HEK293T (cell line): ENCODE measurements at regions not wholly inside any gene's neighbourhood (a gene's known extent, or its start where the extent isn't known, plus 50 kb on each side); places are given as distances from the start of the nearest gene placed in this dataset.

Source experiments
- CTCF ChIA-PET: fragments of 350-600 bp; formaldehyde crosslinking; extraction: SDS; loops from one replicate; lab custom pipeline; 2021; ENCODE audit warnings: antibody characterized with exemption, inconsistent platforms; lab: Yijun Ruan, JAX
- POLR2A ChIA-PET: fragments of 350-600 bp; formaldehyde crosslinking; extraction: SDS; loops from one replicate; lab custom pipeline; 2020; ENCODE audit warnings: antibody characterized with exemption, inconsistent platforms; lab: Yijun Ruan, JAX
- DNase-seq: peaks from one replicate; pipeline ENCODE4 v3.0.0; 2012; ENCODE audit warnings: mixed read lengths; ENCODE audit errors: extremely low spot score
- ARNT ChIP-seq: fragments of 450-650 bp; IDR thresholded peaks from 2 replicates; pipeline ENCODE4 v1.6.1; 2017; ENCODE audit warnings: mild to moderate bottlenecking
- BHLHE40 ChIP-seq: fragments of 450-650 bp; IDR thresholded peaks from 2 replicates; pipeline ENCODE4 v1.6.1; 2016; ENCODE audit warnings: mild to moderate bottlenecking, moderate library complexity, borderline replicate concordance
- CTBP1 ChIP-seq: fragments of 450-650 bp; IDR thresholded peaks from 2 replicates; pipeline ENCODE4 v1.6.1; 2016; ENCODE audit warnings: borderline replicate concordance
- ELF4 ChIP-seq: fragments of 450-650 bp; IDR thresholded peaks from 2 replicates; pipeline ENCODE4 v1.6.1; 2017; ENCODE audit warnings: antibody characterized with exemption
- FOXA1 ChIP-seq: fragments of 450-650 bp; IDR thresholded peaks from 2 replicates; pipeline ENCODE4 v1.6.1; 2016; ENCODE audit warnings: mild to moderate bottlenecking
- FOXK2 ChIP-seq: fragments of 450-650 bp; IDR thresholded peaks from 2 replicates; pipeline ENCODE4 v1.6.1; 2016; ENCODE audit warnings: mild to moderate bottlenecking
- FOXM1 ChIP-seq: fragments of 450-650 bp; IDR thresholded peaks from 2 replicates; pipeline ENCODE4 v1.6.1; 2017; ENCODE audit warnings: mild to moderate bottlenecking, borderline replicate concordance
- HDGF ChIP-seq: fragments of 450-650 bp; IDR thresholded peaks from 2 replicates; pipeline ENCODE4 v1.6.1; 2017; ENCODE audit warnings: antibody characterized with exemption, borderline replicate concordance
- L3MBTL2 ChIP-seq: fragments of 450-650 bp; conservative IDR thresholded peaks from 2 replicates; pipeline ENCODE4 v1.6.1; 2016; ENCODE audit warnings: mild to moderate bottlenecking
- LEF1 ChIP-seq: fragments of 450-650 bp; IDR thresholded peaks from 2 replicates; pipeline ENCODE4 v1.6.1; 2017; ENCODE audit warnings: mild to moderate bottlenecking, borderline replicate concordance
- NFRKB ChIP-seq: fragments of 450-650 bp; IDR thresholded peaks from 2 replicates; pipeline ENCODE4 v1.6.1; 2016; ENCODE audit warnings: mild to moderate bottlenecking, moderate library complexity
- PKNOX1 ChIP-seq: fragments of 450-650 bp; IDR thresholded peaks from 2 replicates; pipeline ENCODE4 v1.6.1; 2016
- SP1 ChIP-seq: fragments of 450-650 bp; IDR thresholded peaks from 2 replicates; pipeline ENCODE4 v1.6.1; 2017
- SUZ12 ChIP-seq: fragments of 450-650 bp; IDR thresholded peaks from 2 replicates; pipeline ENCODE4 v1.6.1; 2016; ENCODE audit warnings: mild to moderate bottlenecking
- TARDBP ChIP-seq: fragments of 450-650 bp; IDR thresholded peaks from 2 replicates; pipeline ENCODE4 v1.6.1; 2016
- ZNF384 ChIP-seq: fragments of 450-650 bp; IDR thresholded peaks from 2 replicates; pipeline ENCODE4 v1.6.1; 2016

- POLR2A ChIA-PET: no interaction called here
- TF ChIP-seq LEF1 (no peak), TARDBP (no peak), FOXM1 (no peak), FOXA1 (no peak), FOXK2 (no peak), ARNT (no peak), ELF4 (no peak), ZNF384 (no peak), NFRKB (no peak), BHLHE40 (no peak), CTBP1 (no peak), HDGF (no peak), PKNOX1 (no peak), SP1 (no peak), SUZ12 (no peak), L3MBTL2 (no peak)
- CTCF ChIA-PET: interaction anchor here (0.6 kb wide), 1 partner anchor 1165 kb away, joined by 3 read pairs; no protein-coding TSS in a partner anchor
These were observed 704.2 kb upstream of the MBL2 start for GRCh38 chr10:53476650-53477312.

GRCh38 chr10:53469383-53469782, 696.8 kb upstream of the MBL2 start:
- no peak for TF ChIP-seq FOXK2
- TF ChIP-seq LEF1: no peak
- TF ChIP-seq SUZ12: no peak
- no peak for TF ChIP-seq SP1
- TF ChIP-seq ELF4: no peak
- no peak for TF ChIP-seq PKNOX1
- no peak for TF ChIP-seq ARNT
- no peak for TF ChIP-seq FOXA1
- TF ChIP-seq BHLHE40: no peak
- TF ChIP-seq ZNF384: no peak
- TF ChIP-seq NFRKB: no peak
- no peak for TF ChIP-seq L3MBTL2
- TF ChIP-seq HDGF: no peak
- no peak for TF ChIP-seq CTBP1
- TF ChIP-seq FOXM1: no peak
- TF ChIP-seq TARDBP: no peak
- DNase-seq: no peak
- POLR2A ChIA-PET: no interaction called here
- CTCF ChIA-PET: no interaction called here

More at GRCh38 chr10:53476650-53477312, 704.2 kb upstream of the MBL2 start:
- no peak for DNase-seq

GRCh38 chr10:53463539-53463938, 691.0 kb upstream of the MBL2 start:
- POLR2A ChIA-PET: no interaction called here
- no peak for DNase-seq
- TF ChIP-seq BHLHE40: no peak
- TF ChIP-seq ELF4: no peak
- TF ChIP-seq FOXM1: no peak
- CTCF ChIA-PET: no interaction called here

- TF ChIP-seq FOXA1: no peak
- TF ChIP-seq ARNT: no peak
- no peak for TF ChIP-seq FOXM1
- TF ChIP-seq FOXK2: no peak
- TF ChIP-seq TARDBP: no peak
- TF ChIP-seq L3MBTL2: no peak
- TF ChIP-seq BHLHE40: no peak
- no peak for TF ChIP-seq NFRKB
- no peak for DNase-seq
- ChIA-PET POLR2A (no interaction called here), CTCF (no interaction called here)
These were observed 685.4 kb upstream of the MBL2 start for GRCh38 chr10:53458007-53458406.

GRCh38 chr10:53453196-53453595, 680.6 kb upstream of the MBL2 start:
- peak; percentile 7 for DNase-seq
- ChIA-PET POLR2A (no interaction called here), CTCF (interaction anchor here (0.6 kb wide), 1 partner anchor 1529 kb away, joined by 3 read pairs; no protein-coding TSS in a partner anchor)
- TF ChIP-seq SUZ12 (no peak), TARDBP (no peak), NFRKB (no peak), ZNF384 (no peak), LEF1 (no peak), L3MBTL2 (no peak), BHLHE40 (no peak), FOXK2 (no peak), ELF4 (no peak), HDGF (no peak)

GRCh38 chr10:53447576-53447975, 675.0 kb upstream of the MBL2 start:
- POLR2A ChIA-PET: no interaction called here
- CTCF ChIA-PET: no interaction called here
- TF ChIP-seq SP1 (no peak), PKNOX1 (no peak), FOXA1 (no peak), ARNT (no peak), CTBP1 (no peak)
- DNase-seq: no peak

DNA sequence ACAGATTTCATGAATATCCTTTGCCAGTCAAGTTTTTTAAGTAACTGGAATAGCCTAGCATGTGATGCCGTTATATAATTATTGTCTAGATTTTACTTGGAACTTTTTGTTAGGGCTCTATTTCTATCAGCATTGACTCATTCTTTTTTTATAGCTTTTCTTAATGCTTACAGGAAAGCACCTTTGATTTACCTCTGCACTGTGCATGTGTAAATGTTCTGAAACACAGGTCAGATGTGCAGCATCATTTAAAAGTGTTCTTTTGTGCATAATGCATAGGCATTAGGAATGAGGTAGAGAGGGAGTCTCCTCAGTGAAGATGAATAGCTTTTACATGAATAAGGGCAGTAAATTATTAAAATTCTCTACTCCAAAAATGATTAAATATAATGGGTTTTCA, 669.3 kb upstream of the MBL2 start:
- TF ChIP-seq TARDBP: no peak
- TF ChIP-seq SUZ12: no peak
- POLR2A ChIA-PET: no interaction called here
- CTCF ChIA-PET: no interaction called here
- no peak for DNase-seq
